KBM-7 (cell line): ENCODE measurements at regions not wholly inside any gene's neighbourhood (a gene's known extent, or its start where the extent isn't known, plus 50 kb on each side); places are given as distances from the start of the nearest gene placed in this dataset.

Source experiments
- DNase-seq: peaks from one replicate; pipeline ENCODE4 v3.0.0-alpha.2; 2015
- in situ Hi-C: fragments of 300-500 bp; cut with MboI; formaldehyde crosslinking; loops from 2 replicates; pipeline ENCODE4 v1.14.3; 2020; ENCODE audit warnings: low sequenced_read_pairs, low pct_unique_long_range_greater_than_20kb, mixed read lengths

- in situ Hi-C loops: no loop called here
Measured at GRCh38 chr18:32621034-32621433, 150.4 kb upstream of the GAREM1 start.

GRCh38 chr18:32618546-32618945 lies 147.9 kb upstream of the GAREM1 start:
- no peak for DNase-seq
- in situ Hi-C loops: no loop called here

More at GRCh38 chr18:32621034-32621433, 150.4 kb upstream of the GAREM1 start:
- no peak for DNase-seq

GRCh38 chr18:32613821-32614220 lies 143.1 kb upstream of the GAREM1 start:
- DNase-seq: no peak
- in situ Hi-C loops: no loop called here

DNA sequence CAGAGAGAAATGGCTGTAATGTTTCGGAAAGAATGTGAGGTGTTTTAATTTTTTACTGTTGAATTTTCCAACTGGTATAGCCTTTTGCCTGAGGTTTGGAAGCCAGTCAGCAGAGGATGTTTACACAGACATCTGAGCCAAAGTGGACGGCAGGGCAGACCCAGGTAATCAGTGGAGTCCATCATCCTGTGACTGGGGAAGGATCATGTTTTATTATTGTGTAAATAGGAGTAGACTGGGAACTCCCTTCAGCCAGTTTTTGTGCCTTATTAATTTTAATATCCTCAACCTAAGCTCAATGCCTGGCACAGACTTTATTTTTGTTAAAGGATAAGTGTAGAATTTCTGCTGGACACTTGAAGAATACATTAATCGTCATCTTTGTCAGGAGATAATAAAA lies 142.0 kb upstream of the GAREM1 start:
- DNase-seq: no peak
- in situ Hi-C loops: no loop called here

DNA sequence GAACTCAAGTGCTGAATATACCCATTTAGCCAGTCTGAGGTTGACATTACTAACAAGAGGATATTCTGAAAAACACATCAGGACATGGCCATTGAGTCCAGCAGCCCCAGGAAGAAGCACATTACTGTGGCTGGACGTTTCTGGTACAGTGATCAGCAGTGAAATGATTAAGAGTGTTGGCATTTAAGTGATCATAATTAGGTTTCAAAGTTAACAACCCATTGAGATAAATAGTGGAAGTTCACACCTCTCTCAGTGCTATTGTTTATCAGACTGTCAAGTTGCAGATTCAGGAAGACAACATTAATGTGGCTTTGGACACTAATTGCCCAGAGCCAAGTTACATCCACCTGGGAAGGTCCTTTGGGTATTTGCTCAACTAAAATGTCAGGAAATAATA lies 139.5 kb upstream of the GAREM1 start:
- DNase-seq: no peak
- in situ Hi-C loops: no loop called here

DNA sequence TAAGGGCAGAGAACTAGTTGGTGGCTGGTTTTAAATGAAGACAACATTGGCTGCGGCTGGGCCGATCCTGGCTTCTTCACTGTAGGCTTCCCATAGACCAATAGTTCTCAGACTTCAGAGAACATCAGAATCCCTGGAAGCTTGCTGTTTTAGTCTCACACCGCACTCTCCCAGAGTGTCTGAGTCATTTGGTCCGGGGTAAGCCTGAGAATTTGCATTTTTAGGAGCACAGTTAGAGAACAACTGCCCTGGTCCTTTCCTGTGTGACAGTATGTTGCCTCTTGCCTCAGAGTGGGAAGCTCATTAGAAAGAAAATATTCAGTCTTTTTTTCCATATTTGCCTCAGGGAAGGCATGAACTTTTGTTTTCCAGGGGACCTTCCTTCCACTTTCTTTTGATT lies 137.1 kb upstream of the GAREM1 start:
- in situ Hi-C loops: no loop called here
- no peak for DNase-seq

- no peak for DNase-seq
- in situ Hi-C loops: no loop called here
Measured at GRCh38 chr18:32598144-32598543, 127.5 kb upstream of the GAREM1 start.

GRCh38 chr18:32596501-32596900 lies 125.8 kb upstream of the GAREM1 start:
- in situ Hi-C loops: no loop called here
- no peak for DNase-seq

DNA sequence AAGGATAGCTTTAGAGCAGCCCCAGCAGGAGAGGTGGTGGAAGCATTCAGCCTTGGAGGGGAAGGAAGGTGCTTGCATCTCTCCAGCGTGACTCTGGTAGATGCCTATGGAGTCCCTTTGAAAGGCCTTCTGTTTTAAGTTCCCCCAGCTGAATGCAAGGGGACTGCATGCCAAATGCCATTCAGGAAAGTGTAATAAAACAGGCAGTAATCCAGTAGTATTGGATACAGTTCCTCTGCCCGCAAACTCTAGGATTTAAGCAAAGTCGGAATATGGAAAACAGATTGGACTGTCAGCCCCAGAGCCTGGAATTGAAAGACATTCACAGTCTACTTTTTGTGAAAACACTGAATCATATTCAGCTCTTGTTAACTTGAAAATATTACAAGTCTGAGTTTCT lies 125.2 kb upstream of the GAREM1 start:
- in situ Hi-C loops: no loop called here
- DNase-seq: no peak

- DNase-seq: no peak
- in situ Hi-C loops: no loop called here
Measured at GRCh38 chr18:32588191-32588590, 117.5 kb upstream of the GAREM1 start.

DNA sequence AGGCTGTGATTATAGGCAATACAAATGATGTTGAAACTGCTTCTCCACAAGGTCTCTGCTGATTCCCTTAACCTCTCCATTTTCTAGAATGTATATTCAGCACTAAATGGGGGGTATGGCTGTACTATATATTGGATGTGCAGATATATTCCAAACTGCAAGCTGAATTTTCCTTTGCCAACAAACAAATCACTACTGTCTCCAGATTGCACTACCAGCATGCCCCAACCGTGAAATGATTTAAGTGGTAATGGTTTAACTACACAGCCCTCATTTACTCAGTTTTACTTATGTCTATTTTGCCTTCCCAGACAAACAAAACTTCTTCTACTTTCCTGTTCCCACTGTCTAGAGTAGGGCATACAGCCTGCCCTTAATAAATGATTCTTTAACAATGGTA lies 112.7 kb upstream of the GAREM1 start:
- in situ Hi-C loops: no loop called here
- no peak for DNase-seq

DNA sequence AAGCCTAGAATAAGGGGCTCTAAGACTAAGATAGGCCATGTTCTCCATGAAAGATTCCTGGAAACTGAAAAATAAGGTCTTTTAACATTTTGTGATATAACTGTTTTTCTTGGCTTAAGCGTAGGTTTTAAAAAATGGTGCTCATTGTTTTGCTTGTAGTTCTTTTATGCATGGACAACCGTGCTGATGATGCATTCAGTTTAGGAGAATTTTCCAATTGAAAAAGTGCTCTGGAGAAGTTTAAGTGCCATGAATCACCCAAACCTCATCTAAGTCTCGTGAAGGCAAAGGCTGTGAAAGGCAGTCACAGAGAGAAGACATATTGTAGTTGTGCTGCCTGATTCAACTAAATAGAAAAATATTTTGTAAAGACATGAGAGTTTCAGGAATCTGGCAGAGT lies 111.8 kb upstream of the GAREM1 start:
- DNase-seq: no peak
- in situ Hi-C loops: no loop called here

DNA sequence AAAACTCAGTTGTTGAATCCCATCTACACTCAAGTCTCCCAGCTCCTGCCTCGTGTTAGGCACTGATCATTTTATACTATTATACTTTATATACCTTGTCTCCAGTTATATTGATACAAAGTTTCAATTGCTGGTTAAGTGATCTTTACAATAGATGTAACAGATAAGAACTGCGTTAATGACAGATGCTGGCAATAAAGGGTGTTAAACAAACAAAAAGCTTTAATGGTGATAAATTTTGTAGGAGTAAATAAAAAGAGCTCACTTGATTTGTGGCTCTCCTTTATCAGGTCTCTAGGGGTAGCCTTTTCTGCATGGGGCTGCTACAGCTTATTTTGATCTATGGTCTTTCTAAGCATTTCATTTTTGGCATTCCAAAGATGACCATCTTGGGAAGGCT lies 106.9 kb upstream of the GAREM1 start:
- in situ Hi-C loops: no loop called here
- no peak for DNase-seq

DNA sequence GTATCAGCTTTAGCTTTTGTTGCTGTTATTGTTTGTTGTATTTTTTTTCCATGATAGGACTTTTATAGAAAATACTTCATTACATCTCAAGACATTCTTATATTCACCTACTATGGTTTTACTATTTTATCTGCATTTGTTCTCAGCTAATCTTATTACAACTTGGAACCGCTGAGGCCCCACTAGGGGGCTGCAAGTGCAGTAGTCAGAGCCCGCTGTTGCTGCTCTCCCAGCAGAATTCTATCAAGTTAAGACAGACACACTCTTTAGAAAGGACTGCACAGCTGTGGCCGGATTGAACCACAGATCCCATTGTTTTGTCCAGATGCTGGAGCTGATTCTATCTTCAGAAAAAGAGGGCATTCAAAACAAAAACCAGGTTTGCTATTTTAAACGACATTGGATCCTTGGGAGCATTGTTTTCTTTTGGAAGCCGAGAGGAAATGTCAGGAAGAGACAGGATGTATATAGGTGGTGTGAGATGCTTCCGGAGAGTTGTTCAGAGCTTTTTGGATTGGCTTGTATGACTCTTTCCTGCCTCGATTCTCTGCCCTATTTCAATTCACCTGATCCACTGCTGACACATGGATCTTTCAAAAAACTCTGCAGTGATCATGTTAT lies 105.7 kb upstream of the GAREM1 start:
- no peak for DNase-seq
- in situ Hi-C loops: no loop called here

DNA sequence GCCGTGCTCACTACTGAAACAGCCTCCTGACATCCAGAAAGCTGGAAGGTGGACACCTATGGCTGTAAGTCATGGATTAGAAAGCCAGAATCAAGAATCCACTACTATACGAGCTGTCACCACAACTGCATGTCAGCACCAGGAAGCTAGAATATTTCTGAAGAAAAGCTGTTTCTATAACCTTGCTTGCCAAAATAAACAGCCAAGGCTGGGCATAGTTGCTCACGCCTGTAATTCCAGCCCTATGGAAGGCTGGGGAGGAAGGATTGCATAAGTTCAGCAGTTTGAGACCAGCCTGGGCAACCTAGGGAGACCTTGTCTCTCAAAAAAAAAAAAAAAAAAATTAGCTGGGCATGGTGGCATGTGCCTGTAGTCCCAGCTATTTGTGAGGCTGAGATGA lies 96.3 kb upstream of the GAREM1 start:
- DNase-seq: no peak
- in situ Hi-C loops: loop anchor here (25.0 kb wide), 1 partner anchor 405 kb away; no protein-coding TSS in a partner anchor

- in situ Hi-C loops: loop anchor here (25.0 kb wide), 1 partner anchor 392 kb away; no protein-coding TSS in a partner anchor
Measured at GRCh38 chr18:32553640-32554365, 83.1 kb upstream of the GAREM1 start.

GRCh38 chr18:32553174-32553573 lies 82.5 kb upstream of the GAREM1 start:
- DNase-seq: no peak
- in situ Hi-C loops: loop anchor here (25.0 kb wide), 1 partner anchor 391 kb away; no protein-coding TSS in a partner anchor

More at GRCh38 chr18:32553640-32554365, 83.1 kb upstream of the GAREM1 start:
- no peak for DNase-seq

DNA sequence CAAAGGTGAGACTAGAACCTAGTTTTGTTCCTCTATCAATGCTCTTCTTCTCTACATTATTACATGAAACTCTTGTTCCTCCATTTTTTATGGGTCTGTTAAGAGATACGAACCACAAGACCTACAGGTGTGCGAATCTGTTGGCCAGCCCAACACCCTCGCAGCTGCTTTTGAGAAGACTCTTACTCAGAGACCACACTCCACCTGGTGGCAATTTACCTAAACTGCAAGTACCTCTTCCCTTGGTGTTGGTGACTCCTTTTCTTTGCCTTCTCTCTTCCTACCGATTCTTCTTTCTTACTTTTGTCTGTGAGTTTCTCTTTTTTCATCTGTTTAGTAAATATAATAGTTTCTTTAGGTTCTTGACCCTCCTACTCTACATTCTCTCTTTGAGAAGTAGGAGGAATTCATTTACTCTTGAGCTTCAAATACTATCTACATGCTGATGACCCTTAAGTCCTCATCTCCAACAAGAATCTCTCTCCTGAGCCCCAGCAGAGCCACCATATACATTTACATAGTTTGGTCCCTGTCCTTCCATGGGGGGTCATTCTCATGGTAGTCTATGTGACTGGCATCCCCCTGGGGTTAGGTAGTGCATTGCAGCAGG lies 81.8 kb upstream of the GAREM1 start:
- peak; percentile 65 for DNase-seq

DNA sequence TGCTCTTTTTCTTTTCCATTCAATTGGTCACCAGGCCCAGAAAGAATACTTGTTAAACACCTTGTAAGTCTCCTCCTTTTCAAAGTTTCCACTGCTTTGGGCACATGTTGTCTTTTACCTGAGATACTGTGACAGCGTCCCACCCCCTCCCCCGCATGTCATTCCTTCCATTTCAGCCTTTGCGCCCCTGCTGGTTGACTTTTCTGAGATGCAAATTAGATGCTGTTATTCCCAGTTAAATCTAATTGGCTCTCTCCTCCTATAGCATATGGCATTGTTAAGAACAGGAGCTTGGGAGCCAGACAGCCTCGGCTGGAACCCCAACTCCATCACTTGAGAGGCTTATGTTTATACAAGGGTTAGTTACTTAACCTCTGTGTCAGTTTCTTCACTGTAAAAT lies 80.3 kb upstream of the GAREM1 start:
- in situ Hi-C loops: loop anchor here (25.0 kb wide), 1 partner anchor 389 kb away; no protein-coding TSS in a partner anchor

More for the DNA sequence above, 81.8 kb upstream of the GAREM1 start:
- in situ Hi-C loops: loop anchor here (25.0 kb wide), 1 partner anchor 390 kb away; no protein-coding TSS in a partner anchor

More for the DNA sequence above, 80.3 kb upstream of the GAREM1 start:
- peak; percentile 6 for DNase-seq
